A673 (cell line): ENCODE measurements at regions not wholly inside any gene's neighbourhood (a gene's known extent, or its start where the extent isn't known, plus 50 kb on each side); places are given as distances from the start of the nearest gene placed in this dataset.

Experiments
- CTCF ChIP-seq: fragments of 300-800, 200-600 bp; sonication (generic); conservative IDR thresholded peaks from 2 replicates; pipeline ENCODE4 v1.5.1; 2017; ENCODE audit warnings: low read depth, mild to moderate bottlenecking, antibody characterized with exemption, low read length, moderate library complexity, mixed read lengths
- EZH2 ChIP-seq: fragments of 200-600 bp; sonication (generic); IDR thresholded peaks from 2 replicates; pipeline ENCODE4 v1.6.1; 2017; ENCODE audit warnings: borderline replicate concordance, low read depth, mild to moderate bottlenecking, mixed read lengths, antibody characterized with exemption, low read length; ENCODE audit not compliant: poor library complexity, severe bottlenecking

GRCh38 chr2:38191516-38191915, 115.6 kb upstream of the CYP1B1 start:
- TF ChIP-seq CTCF (no peak), EZH2 (no peak)
